T-helper 1 cell treated with Interleukin-12 subunit alpha and Interleukin-12 subunit beta and Interleukin-4 antibody, amounts not matched to agents 30 μg/mL and 1 μg/mL, for 36 hours (primary cell): ENCODE measurements at regions not wholly inside any gene's neighbourhood (a gene's known extent, or its start where the extent isn't known, plus 50 kb on each side); places are given as distances from the start of the nearest gene placed in this dataset.
"Not testable (repeated sequence)": the region's sequence is repeated elsewhere in the genome, so short reads cannot be mapped to it uniquely, and the experiment has no call there.

Source experiments
- H3K27ac Mint-ChIP-seq: one replicate; pipeline ENCODE4 v1.8.0; 2021; ENCODE audit warnings: mild to moderate bottlenecking, mixed read lengths
- H3K27me3 Mint-ChIP-seq: one replicate; pipeline ENCODE4 v1.8.0; 2021; ENCODE audit warnings: low read depth, mixed read lengths
- H3K36me3 Mint-ChIP-seq: one replicate; pipeline ENCODE4 v1.8.0; 2021; ENCODE audit warnings: low read depth, mixed read lengths
- H3K4me1 Mint-ChIP-seq: one replicate; pipeline ENCODE4 v1.8.0; 2021; ENCODE audit warnings: low read depth, mixed read lengths
- H3K4me3 Mint-ChIP-seq: one replicate; pipeline ENCODE4 v1.8.0; 2021; ENCODE audit warnings: mild to moderate bottlenecking, moderate library complexity, mixed read lengths
- H3K9me3 Mint-ChIP-seq: one replicate; pipeline ENCODE4 v1.8.0; 2021; ENCODE audit warnings: mixed read lengths

DNA sequence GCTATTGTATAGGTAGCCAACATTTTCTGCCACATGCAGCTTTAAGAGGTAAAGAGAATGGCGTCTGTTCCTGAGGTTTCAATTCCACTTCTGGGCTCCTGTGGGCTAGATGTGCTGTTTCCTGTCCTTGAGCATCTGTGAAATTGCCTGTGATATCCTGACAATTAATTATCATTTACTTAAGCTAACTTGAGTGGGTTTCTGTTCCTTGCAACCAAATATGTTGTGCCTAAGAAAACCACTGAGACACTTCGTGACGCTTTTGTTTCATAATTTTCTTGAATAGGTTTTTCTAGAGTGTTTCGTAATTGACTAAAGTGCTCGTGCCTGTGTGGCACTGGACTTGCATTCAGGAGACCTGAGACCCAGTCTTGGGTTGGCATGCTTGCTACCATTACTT is 127.3 kb upstream of the POU3F1 start:
- Mint-ChIP-seq H3K27ac (no peak overlapping the region), H3K4me3 (no peak overlapping the region), H3K9me3 (no peaks in the 10 kb centered on the region), H3K4me1 (no peaks in the 10 kb centered on the region), H3K27me3 (no peaks in the 10 kb centered on the region), H3K36me3 (no peaks in the 10 kb centered on the region)

DNA sequence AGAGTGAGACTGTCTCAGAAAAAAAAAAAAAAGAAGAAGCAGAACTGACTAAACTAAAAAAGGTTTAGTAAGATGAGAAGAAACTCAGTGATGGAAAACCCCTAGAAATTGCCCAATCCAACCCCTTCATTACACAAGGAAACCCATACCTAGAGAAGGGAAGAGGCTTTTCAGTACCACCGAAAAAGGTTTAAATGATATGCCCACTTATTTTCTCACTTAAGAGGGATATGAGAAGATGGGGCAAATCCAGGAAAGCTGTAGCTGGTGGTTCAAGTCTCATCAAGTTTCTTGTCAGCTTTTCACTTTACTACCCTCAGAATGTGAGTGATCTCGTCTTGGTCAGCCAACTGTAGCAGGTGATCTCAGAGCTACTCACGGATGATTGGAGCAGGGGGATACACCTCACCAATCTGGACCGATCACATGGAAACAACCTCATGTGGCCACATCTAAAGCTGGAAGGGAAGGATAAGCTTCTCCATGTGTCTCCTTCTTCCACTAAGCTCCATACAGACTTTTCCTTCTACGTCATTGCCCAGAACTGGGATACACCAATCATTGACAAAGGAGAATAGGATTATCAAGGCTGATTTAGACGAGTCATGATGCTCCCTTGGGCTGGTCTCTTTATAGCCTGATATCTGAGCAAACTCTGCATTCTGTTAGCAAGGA is 126.7 kb upstream of the POU3F1 start:
- H3K27ac Mint-ChIP-seq: no peak overlapping the region
- no peak overlapping the region for H3K4me3 Mint-ChIP-seq
- no peaks in the 10 kb centered on the region for H3K36me3 Mint-ChIP-seq
- H3K27me3 Mint-ChIP-seq: no peaks in the 10 kb centered on the region
- H3K4me1 Mint-ChIP-seq: no peaks in the 10 kb centered on the region
- H3K9me3 Mint-ChIP-seq: no peaks in the 10 kb centered on the region

DNA sequence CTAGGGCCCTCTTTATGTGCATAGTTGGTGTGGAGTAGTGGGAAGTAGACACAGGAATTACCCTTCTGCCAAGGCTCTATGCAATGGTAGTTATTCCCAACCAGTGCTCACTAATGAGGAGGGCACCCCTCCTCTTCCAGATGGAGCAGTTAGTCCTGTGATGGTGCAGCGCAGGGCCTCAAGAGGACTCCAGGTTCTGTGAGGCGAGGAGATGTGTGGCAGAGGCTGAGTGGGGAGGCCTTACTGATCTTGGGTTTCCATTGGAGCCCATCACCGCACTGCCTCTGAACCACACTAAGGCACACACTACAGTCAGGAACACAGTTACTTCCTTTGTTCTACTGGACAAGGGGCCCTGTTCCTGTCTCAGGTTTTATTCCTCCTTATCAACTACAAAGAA is 122.5 kb upstream of the POU3F1 start:
- H3K4me1 Mint-ChIP-seq: no peaks in the 10 kb centered on the region
- H3K27ac Mint-ChIP-seq: no peak overlapping the region
- H3K4me3 Mint-ChIP-seq: no peak overlapping the region
- no peaks in the 10 kb centered on the region for H3K36me3 Mint-ChIP-seq
- no peaks in the 10 kb centered on the region for H3K9me3 Mint-ChIP-seq
- no peaks in the 10 kb centered on the region for H3K27me3 Mint-ChIP-seq

DNA sequence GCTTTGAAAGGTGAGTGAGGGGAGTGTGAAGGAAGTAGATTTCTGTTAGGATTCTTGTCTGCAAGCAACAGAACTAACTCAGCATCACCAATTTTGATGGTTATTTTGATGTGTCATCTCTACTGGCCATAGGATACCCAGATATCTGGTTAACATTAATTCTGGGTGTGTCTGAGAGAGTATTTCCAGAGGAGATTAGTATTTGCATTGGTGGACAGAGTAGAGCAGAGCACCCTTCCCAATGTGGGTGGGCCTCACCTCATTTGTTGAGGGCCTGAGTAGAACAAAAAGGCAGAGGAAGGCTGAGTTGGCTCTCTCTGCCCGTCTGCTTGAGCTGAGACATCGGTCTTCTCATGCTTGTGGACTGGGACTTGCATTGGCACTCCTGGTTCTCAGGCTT is 121.8 kb upstream of the POU3F1 start:
- no peaks in the 10 kb centered on the region for H3K9me3 Mint-ChIP-seq
- H3K4me3 Mint-ChIP-seq: no peak overlapping the region
- H3K27ac Mint-ChIP-seq: no peak overlapping the region
- no peaks in the 10 kb centered on the region for H3K36me3 Mint-ChIP-seq
- H3K27me3 Mint-ChIP-seq: no peaks in the 10 kb centered on the region
- H3K4me1 Mint-ChIP-seq: no peaks in the 10 kb centered on the region

DNA sequence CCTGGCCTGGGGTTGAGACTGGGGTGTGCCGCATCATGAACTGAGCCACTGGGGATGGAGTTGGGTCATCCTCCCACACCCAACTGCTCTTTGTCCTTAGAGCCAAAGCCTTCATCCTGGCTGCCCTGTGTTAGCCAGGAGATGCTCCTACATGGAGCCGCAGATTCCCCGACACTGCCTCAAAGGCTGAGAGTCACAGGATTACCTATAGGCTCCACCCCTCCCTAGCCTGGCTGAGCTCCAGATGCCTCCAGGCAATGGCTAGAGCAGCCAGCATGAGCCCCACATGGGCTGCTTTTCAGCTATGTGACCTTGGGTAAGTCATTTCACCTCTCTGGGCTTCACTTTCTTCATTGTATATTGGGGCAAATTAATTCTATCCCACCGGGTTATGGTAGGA is 119.9 kb upstream of the POU3F1 start:
- H3K4me3 Mint-ChIP-seq: no peak overlapping the region
- H3K27ac Mint-ChIP-seq: no peak overlapping the region
- no peaks in the 10 kb centered on the region for H3K36me3 Mint-ChIP-seq
- no peaks in the 10 kb centered on the region for H3K27me3 Mint-ChIP-seq
- no peaks in the 10 kb centered on the region for H3K4me1 Mint-ChIP-seq
- H3K9me3 Mint-ChIP-seq: no peaks in the 10 kb centered on the region

DNA sequence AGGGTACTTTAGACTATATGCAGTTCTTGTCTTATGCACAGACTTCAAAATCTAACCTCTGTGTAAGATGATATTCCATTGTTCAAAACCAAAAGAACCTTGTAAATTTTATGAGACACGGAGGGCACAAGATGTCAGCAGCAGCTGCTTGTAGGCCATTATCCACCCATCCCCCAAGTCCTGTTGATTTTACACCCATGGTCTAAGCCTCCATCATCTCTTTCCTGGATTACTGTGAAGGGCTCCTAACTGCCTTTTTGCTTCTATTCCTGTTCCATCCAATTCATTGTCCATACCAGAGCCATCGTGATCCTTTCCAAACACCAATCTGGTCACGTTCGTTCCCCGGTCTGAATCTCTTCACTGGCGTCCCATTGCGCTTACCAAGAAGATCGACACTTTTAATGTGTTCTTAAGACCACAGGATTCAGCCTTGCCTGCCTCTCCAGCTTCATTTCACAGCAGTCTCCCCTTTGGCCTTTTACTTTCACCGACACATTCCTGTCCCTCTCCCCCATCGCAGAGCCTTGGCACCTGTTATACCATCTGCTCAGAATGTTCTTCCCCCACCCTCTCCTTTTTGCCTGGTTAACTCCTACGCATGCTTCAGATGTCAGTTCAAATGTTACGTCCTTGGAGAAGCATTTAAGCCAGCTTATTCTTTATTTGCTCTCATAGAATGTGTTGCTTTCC is 107.3 kb upstream of the POU3F1 start:
- H3K9me3 Mint-ChIP-seq: no peaks in the 10 kb centered on the region
- H3K36me3 Mint-ChIP-seq: no peaks in the 10 kb centered on the region
- no peak overlapping the region for H3K4me3 Mint-ChIP-seq
- no peak overlapping the region for H3K27ac Mint-ChIP-seq
- H3K4me1 Mint-ChIP-seq: no peaks in the 10 kb centered on the region
- peaks cover 9% of the 10 kb centered on the region for H3K27me3 Mint-ChIP-seq

- Mint-ChIP-seq H3K9me3 (no peaks in the 10 kb centered on the region), H3K4me1 (no peaks in the 10 kb centered on the region), H3K27me3 (peaks cover 9% of the 10 kb centered on the region), H3K36me3 (no peaks in the 10 kb centered on the region), H3K4me3 (no peak overlapping the region), H3K27ac (no peak overlapping the region)
Observed at GRCh38 chr1:38153066-38153777, 106.6 kb upstream of the POU3F1 start.

- Mint-ChIP-seq H3K4me3 (no peak overlapping the region), H3K36me3 (no peaks in the 10 kb centered on the region), H3K27me3 (peaks cover 9% of the 10 kb centered on the region), H3K4me1 (no peaks in the 10 kb centered on the region), H3K27ac (no peak overlapping the region), H3K9me3 (no peaks in the 10 kb centered on the region)
Observed at GRCh38 chr1:38152351-38153065, 105.9 kb upstream of the POU3F1 start.

GRCh38 chr1:38151399-38151798 is 104.8 kb upstream of the POU3F1 start:
- H3K36me3 Mint-ChIP-seq: no peaks in the 10 kb centered on the region
- no peaks in the 10 kb centered on the region for H3K9me3 Mint-ChIP-seq
- no peak overlapping the region for H3K4me3 Mint-ChIP-seq
- H3K4me1 Mint-ChIP-seq: no peaks in the 10 kb centered on the region
- no peak overlapping the region for H3K27ac Mint-ChIP-seq
- H3K27me3 Mint-ChIP-seq: peaks cover 9% of the 10 kb centered on the region

DNA sequence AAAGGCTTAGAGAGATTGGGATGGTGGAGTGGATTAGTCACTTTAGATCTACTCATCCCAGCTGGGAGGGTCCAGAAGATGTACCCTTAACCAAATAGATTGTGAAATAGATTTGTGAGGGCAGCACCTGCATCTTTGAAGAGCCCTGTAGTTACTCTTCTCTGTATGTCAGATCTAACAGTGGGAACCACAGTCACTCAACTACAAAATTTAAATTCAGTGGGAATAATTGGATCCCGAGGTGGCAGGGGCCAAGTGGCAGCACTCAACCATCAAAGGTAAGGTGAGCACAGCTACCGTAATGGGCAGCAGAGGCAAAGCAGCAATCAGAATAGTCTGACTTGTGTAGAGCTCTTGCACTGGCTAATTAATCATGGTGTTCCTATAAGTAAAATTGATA is 99.5 kb upstream of the POU3F1 start:
- not testable (repeated sequence) for H3K9me3 Mint-ChIP-seq, H3K4me1 Mint-ChIP-seq, H3K4me3 Mint-ChIP-seq, H3K27ac Mint-ChIP-seq, H3K36me3 Mint-ChIP-seq
- peaks cover 27% of the 10 kb centered on the region for H3K27me3 Mint-ChIP-seq

DNA sequence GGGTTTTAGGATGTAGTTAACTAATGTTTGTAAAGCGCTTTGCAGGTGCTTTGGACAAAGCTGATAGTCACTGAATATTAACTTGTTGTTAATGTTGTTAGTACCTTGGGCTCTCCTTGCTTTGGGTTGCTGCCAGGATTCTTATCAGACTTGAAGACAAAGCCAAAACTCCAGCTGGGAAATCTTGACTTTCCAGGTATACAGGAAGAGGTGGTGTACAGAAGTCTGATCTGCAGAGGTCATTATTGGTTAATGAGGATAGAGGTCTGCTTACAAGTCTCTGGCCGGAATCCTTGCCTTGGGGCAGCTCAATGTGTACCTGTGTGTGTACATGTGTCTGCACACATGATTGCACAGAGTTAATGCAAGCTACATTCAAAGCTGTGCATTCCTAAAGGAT is 96.0 kb upstream of the POU3F1 start:
- Mint-ChIP-seq H3K9me3 (peaks cover 5% of the 10 kb centered on the region), H3K27me3 (peaks cover 40% of the 10 kb centered on the region), H3K4me3 (no peak overlapping the region), H3K36me3 (no peaks in the 10 kb centered on the region), H3K4me1 (no peaks in the 10 kb centered on the region), H3K27ac (no peak overlapping the region)

GRCh38 chr1:38141483-38141882 is 94.9 kb upstream of the POU3F1 start:
- Mint-ChIP-seq H3K27ac (no peak overlapping the region), H3K27me3 (peaks cover 51% of the 10 kb centered on the region), H3K4me3 (no peak overlapping the region), H3K9me3 (peaks cover 5% of the 10 kb centered on the region), H3K4me1 (no peaks in the 10 kb centered on the region), H3K36me3 (no peaks in the 10 kb centered on the region)

DNA sequence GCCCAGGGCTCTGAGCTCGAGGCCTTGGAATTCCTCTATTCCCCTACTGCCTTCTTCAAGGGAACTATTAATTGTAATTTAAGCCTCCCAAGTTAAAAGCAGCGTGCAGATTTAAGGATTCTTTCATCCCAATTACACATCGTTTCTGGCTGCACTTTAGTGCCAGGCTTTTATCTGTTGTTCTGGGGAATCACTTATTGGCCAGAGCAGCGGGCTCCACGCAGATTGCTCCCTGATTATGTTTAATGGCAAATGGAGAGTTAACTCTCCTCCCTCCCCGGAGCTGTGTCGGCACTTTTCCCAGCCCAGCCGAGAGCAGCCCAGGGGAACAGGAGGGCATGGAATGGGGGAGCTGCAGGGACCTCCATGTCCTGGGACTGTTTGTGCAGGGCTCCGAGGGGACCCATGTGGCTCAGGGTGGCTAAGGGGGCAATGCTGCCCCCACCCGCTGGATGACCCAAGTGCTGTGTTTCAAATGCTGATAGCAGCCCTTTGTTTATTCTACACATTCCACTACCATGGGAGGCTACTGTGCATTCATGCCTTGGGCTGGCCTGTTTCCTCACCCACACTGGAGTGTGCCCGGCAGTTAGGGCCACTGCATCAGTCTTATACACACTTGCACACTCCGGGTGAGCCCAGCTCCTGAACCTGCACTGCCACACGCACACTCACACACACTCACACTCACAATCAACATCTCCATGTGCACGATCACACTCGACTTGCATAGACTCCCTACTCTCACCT is 93.3 kb upstream of the POU3F1 start:
- Mint-ChIP-seq H3K27me3 (peaks cover 67% of the 10 kb centered on the region), H3K36me3 (no peaks in the 10 kb centered on the region), H3K4me1 (no peaks in the 10 kb centered on the region), H3K4me3 (no peak overlapping the region), H3K9me3 (no peaks in the 10 kb centered on the region), H3K27ac (no peak overlapping the region)

DNA sequence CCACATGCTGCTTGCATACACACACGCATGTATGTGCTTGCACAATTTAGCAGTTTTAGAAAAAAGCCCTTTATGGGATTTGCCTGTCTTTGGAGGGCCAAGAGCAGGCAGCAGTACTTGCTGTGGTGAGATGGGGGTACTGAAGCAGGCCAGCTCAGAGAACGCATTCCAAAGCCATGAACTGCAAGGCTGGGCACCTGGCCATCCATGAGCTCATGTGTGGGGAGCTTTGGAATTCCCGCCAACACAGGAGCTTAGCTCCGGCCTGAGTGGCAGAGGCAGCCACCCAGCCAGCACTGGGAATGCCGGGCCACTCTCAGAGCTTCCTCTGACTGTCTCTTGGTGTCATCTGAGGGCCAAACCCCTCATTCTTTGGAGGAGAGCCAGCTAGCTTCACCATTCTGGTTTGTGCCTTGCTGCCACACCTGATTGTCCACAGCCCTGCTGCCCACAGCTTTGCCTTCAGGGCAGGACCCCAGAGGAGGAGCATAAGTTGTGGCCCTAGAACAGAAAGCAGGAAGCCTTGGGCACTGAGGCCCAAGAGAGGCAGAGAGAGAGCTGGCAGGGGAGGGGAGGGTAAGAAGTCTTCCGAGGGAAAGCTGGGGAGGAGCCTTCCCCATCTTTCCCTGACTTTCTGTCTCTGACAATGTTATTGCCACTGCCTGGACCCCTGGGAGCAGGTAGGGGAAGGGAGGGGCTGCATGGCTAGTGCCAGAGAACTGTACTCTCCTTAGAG is 92.1 kb upstream of the POU3F1 start:
- Mint-ChIP-seq H3K36me3 (no peaks in the 10 kb centered on the region), H3K9me3 (no peaks in the 10 kb centered on the region), H3K27me3 (peaks cover 75% of the 10 kb centered on the region), H3K27ac (no peak overlapping the region), H3K4me3 (no peak overlapping the region), H3K4me1 (no peaks in the 10 kb centered on the region)
